AG09319 (cell line): ENCODE measurements at regions not wholly inside any gene's neighbourhood (a gene's known extent, or its start where the extent isn't known, plus 50 kb on each side); places are given as distances from the start of the nearest gene placed in this dataset.
"Not testable (repeated sequence)": the region's sequence is repeated elsewhere in the genome, so short reads cannot be mapped to it uniquely, and the experiment has no call there.

Experiments
- DNase-seq: peaks from one replicate; pipeline ENCODE4 v3.0.0-alpha.2; 2010; ENCODE audit warnings: low read depth; ENCODE audit errors: extremely low read depth
- CTCF ChIP-seq: IDR thresholded peaks from 2 replicates; pipeline ENCODE4 v1.5.1; 2011; ENCODE audit warnings: low read depth, mild to moderate bottlenecking, inconsistent platforms, low read length, moderate library complexity

GRCh38 chr1:60948486-60948885, 133.9 kb upstream of the NFIA start:
- no peak for DNase-seq
- no peak for TF ChIP-seq CTCF

GRCh38 chr1:60947367-60947766, 135.0 kb upstream of the NFIA start:
- no peak for DNase-seq
- no peak for TF ChIP-seq CTCF

- TF ChIP-seq CTCF: no peak
- no peak for DNase-seq
Observed at GRCh38 chr1:60942896-60943638, 139.3 kb upstream of the NFIA start.

GRCh38 chr1:60942291-60942690, 140.1 kb upstream of the NFIA start:
- TF ChIP-seq CTCF: no peak
- no peak for DNase-seq

- not testable (repeated sequence) for DNase-seq
Observed at GRCh38 chr1:60940685-60941084, 141.7 kb upstream of the NFIA start.

- TF ChIP-seq CTCF: no peak
- DNase-seq: no peak
Observed at GRCh38 chr1:60937720-60938119, 144.6 kb upstream of the NFIA start.

- TF ChIP-seq CTCF: no peak
- no peak for DNase-seq
Observed at GRCh38 chr1:60936591-60937342, 145.6 kb upstream of the NFIA start.

GRCh38 chr1:60936163-60936562, 146.2 kb upstream of the NFIA start:
- TF ChIP-seq CTCF: no peak
- no peak for DNase-seq
